Stomach smooth muscle (tissue), 2 donors: ENCODE measurements at regions not wholly inside any gene's neighbourhood (a gene's known extent, or its start where the extent isn't known, plus 50 kb on each side); places are given as distances from the start of the nearest gene placed in this dataset.

Source experiments
- H3K27ac ChIP-seq: one replicate; pipeline ENCODE4 v1.7.0; 2013; ENCODE audit warnings: mild to moderate bottlenecking, low read length, inconsistent platforms
- H3K27me3 ChIP-seq, 2 donors: one replicate each; pipeline ENCODE4 v1.7.0; 2013; ENCODE audit warnings: low read length in 2 of 2; ENCODE audit not compliant: insufficient read depth in 2 of 2, control insufficient read depth in 1 of 2
- H3K36me3 ChIP-seq, 2 donors: one replicate each; pipeline ENCODE4 v1.7.0; 2013; ENCODE audit warnings: low read length in 2 of 2; ENCODE audit not compliant: control insufficient read depth in 2 of 2, insufficient read depth in 2 of 2
- H3K4me1 ChIP-seq: one replicate; pipeline ENCODE4 v1.7.0; 2013; ENCODE audit warnings: low read length; ENCODE audit not compliant: control insufficient read depth, insufficient read depth
- H3K4me3 ChIP-seq, 2 donors: one replicate each; pipeline ENCODE4 v1.7.0; 2013; ENCODE audit warnings: low read length in 2 of 2
- H3K9ac ChIP-seq, 2 donors: one replicate each; pipeline ENCODE4 v1.7.0; 2013; ENCODE audit warnings: low read length in 2 of 2, mild to moderate bottlenecking in 1 of 2
- H3K9me3 ChIP-seq, 2 donors: one replicate each; pipeline ENCODE4 v1.7.0; 2013; ENCODE audit warnings: low read length in 2 of 2; ENCODE audit not compliant: control insufficient read depth in 2 of 2
- donor health status: healthy.
- donor health status: Pancreatic carcinoma.

GRCh38 chr5:158553962-158554336 is 545.8 kb downstream of the EBF1 start:
- no peaks in the 10 kb centered on the region for H3K36me3 ChIP-seq
- H3K9ac ChIP-seq, result no peak overlapping the region
- no peak overlapping the region for H3K4me3 ChIP-seq
- H3K27me3 ChIP-seq, result peaks cover 0 to 3% of the 10 kb centered on the region in 2 donors
- no peaks in the 10 kb centered on the region for H3K9me3 ChIP-seq
- H3K4me1 ChIP-seq, result peaks cover 6% of the 10 kb centered on the region
- peak overlapping the region; percentile 37 for H3K27ac ChIP-seq

GRCh38 chr5:158553195-158553961 is 546.3 kb downstream of the EBF1 start:
- H3K4me3 ChIP-seq, result no peak overlapping the region
- H3K36me3 ChIP-seq, result no peaks in the 10 kb centered on the region
- peaks cover 6% of the 10 kb centered on the region for H3K4me1 ChIP-seq
- H3K9ac ChIP-seq, result no peak overlapping the region
- H3K27me3 ChIP-seq, result no peaks in the 10 kb centered on the region
- H3K9me3 ChIP-seq, result no peaks in the 10 kb centered on the region
- peak overlapping the region; percentile 37 for H3K27ac ChIP-seq

DNA sequence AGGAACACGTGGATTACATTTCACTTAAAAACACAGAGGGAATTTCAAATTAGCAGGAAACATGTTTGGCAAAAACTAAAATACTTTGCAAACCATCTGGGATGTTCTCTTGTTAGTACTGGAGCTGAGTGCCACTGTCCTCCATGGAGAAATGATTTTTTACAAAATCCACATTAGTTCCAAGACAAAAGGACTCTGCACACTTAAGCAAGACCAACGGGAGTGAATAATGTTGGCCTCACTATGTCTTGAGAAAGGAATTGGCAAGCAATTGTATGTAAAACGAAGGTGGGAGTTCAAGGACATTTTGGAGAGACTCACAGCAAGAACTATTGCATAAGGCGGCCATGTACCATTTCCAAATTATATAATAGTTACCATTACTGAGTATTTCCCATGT is 547.5 kb downstream of the EBF1 start:
- H3K4me3 ChIP-seq, result no peak overlapping the region
- peaks cover 6% of the 10 kb centered on the region for H3K4me1 ChIP-seq
- H3K27me3 ChIP-seq, result no peaks in the 10 kb centered on the region
- H3K27ac ChIP-seq, result peak overlapping the region; percentile 33
- H3K9ac ChIP-seq, result no peak overlapping the region
- H3K36me3 ChIP-seq, result no peaks in the 10 kb centered on the region
- H3K9me3 ChIP-seq, result no peaks in the 10 kb centered on the region

- no peaks in the 10 kb centered on the region for H3K36me3 ChIP-seq
- no peaks in the 10 kb centered on the region for H3K27me3 ChIP-seq
- no peaks in the 10 kb centered on the region for H3K9me3 ChIP-seq
- no peak overlapping the region for H3K27ac ChIP-seq
- H3K4me3 ChIP-seq, result no peak overlapping the region
- no peak overlapping the region for H3K9ac ChIP-seq
- peaks cover 6% of the 10 kb centered on the region for H3K4me1 ChIP-seq
Measured at GRCh38 chr5:158549311-158549710, 550.4 kb downstream of the EBF1 start.

DNA sequence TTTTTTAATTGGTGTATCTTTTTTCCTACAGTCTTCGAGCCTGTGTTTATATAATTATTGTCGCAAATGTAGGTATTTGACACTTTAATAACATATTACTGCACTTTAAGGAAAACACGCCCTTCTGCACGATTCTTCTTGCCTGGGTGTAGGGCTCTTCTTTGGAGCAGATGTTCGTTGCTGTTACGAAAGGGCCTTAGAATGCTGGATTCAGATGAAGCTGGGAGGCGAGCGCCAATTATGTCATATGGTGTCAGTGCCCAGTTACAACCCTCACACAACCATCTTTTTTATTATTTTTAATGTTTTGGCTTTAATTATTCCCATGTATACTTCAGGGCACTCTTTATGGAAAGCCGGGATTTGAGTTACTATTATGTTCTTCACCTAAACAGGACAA is 553.0 kb downstream of the EBF1 start:
- Histone ChIP-seq H3K4me1 (no peaks in the 10 kb centered on the region), H3K27me3 (no peaks in the 10 kb centered on the region), H3K36me3 (no peaks in the 10 kb centered on the region), H3K9me3 (no peaks in the 10 kb centered on the region), H3K9ac (no peak overlapping the region), H3K4me3 (no peak overlapping the region), H3K27ac (no peak overlapping the region)

- Histone ChIP-seq H3K4me1 (no peaks in the 10 kb centered on the region), H3K9me3 (no peaks in the 10 kb centered on the region), H3K9ac (no peak overlapping the region), H3K36me3 (no peaks in the 10 kb centered on the region), H3K4me3 (no peak overlapping the region), H3K27ac (no peak overlapping the region), H3K27me3 (no peaks in the 10 kb centered on the region)
Measured at GRCh38 chr5:158545949-158546530, 553.7 kb downstream of the EBF1 start.

- H3K27me3 ChIP-seq, result peaks cover 0 to 2% of the 10 kb centered on the region in 2 donors
- H3K9ac ChIP-seq, result no peak overlapping the region
- no peak overlapping the region for H3K27ac ChIP-seq
- no peaks in the 10 kb centered on the region for H3K9me3 ChIP-seq
- no peaks in the 10 kb centered on the region for H3K4me1 ChIP-seq
- no peaks in the 10 kb centered on the region for H3K36me3 ChIP-seq
- no peak overlapping the region for H3K4me3 ChIP-seq
Measured at GRCh38 chr5:158544388-158545339, 555.1 kb downstream of the EBF1 start.

GRCh38 chr5:158543539-158544387 is 556.0 kb downstream of the EBF1 start:
- H3K36me3 ChIP-seq, result no peaks in the 10 kb centered on the region
- H3K4me1 ChIP-seq, result no peaks in the 10 kb centered on the region
- H3K27ac ChIP-seq, result no peak overlapping the region
- no peak overlapping the region for H3K4me3 ChIP-seq
- no peak overlapping the region for H3K9ac ChIP-seq
- peaks cover 0 to 2% of the 10 kb centered on the region in 2 donors for H3K27me3 ChIP-seq
- H3K9me3 ChIP-seq, result no peaks in the 10 kb centered on the region

DNA sequence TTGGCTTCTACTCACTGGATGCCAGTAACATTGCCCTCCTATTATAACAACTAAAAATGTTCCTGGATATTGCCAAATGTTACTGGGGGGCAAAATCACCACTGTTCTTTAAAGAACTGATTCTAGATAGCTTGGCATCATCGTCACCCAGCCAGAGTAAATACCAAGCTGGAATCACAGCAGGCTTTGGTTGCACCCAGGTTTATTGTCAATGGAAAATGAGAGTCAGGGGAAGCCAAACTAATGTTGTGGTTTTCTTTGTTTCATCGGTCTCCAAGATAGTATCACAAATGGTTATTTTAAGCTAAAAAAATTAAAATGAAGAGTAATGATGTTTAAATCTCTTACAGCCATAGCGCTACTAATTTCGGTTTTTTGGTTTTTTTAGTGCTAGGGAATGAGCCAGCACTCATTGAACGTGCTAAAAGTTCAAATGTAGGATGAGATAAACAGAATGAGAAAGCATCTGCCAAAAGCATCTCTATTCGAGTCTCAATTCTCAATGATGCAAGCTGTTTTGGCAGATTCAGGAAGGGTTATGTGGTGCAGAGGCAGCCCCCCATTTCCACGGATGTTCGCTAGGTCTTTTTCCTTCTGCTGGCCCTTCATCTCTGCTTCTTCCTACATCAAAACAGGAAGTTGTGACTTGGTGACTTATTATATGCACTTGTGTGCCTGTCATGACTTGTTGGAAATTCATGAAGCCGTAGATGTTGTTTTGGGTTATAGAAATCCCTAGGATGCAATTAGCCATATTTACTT is 558.0 kb downstream of the EBF1 start:
- Histone ChIP-seq H3K36me3 (no peaks in the 10 kb centered on the region), H3K27ac (no peak overlapping the region), H3K4me1 (no peaks in the 10 kb centered on the region), H3K9ac (no peak overlapping the region), H3K27me3 (peaks cover 0 to 2% of the 10 kb centered on the region in 2 donors), H3K4me3 (no peak overlapping the region), H3K9me3 (no peaks in the 10 kb centered on the region)
